CD4-positive, alpha-beta T cell treated with Interleukin-17A for 1 hour (primary cell): ENCODE measurements at regions not wholly inside any gene's neighbourhood (a gene's known extent, or its start where the extent isn't known, plus 50 kb on each side); places are given as distances from the start of the nearest gene placed in this dataset.
"Not testable (repeated sequence)": the region's sequence is repeated elsewhere in the genome, so short reads cannot be mapped to it uniquely, and the experiment has no call there.

Source experiments
- DNase-seq: peaks from one replicate; pipeline ENCODE4 v3.0.0-alpha.2; 2020

DNA sequence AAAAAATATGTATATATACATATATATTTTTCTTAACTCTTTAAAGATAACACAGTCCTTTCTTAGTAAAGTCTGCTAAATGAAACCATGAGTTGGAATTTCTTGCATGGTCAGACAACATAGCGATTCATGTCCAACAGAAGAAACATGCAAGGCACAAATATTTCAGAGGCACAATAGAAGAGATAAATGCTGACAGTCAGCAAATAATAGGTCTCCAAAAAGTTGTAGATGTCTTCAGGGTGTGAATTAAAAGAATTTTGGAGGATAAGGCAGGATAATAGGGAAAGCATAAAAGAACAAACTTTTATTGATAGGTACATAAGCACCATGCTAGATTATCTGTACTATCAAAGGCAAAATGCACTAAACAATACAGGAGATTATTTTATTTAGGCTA is 800.2 kb downstream of the PLCL1 start:
- DNase-seq: no peak

DNA sequence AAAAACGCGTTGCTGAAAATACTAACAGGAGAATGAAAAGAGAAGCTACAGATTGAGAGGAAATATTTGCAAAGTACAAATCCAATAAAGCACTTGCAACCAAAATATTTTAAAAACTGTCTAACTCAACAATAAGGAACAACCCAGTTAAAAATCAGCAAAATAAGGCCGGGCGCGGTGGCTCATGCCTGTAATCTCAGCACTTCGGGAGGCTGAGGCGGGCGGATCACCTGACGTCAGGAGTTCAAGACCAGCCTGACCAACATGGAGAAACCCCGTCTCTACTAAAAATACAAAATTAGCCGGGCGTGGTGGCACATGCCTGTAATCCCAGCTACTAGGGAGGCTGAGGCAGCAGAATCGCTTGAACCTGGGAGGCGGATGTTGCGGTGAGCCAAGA is 798.6 kb downstream of the PLCL1 start:
- DNase-seq: not testable (repeated sequence)

DNA sequence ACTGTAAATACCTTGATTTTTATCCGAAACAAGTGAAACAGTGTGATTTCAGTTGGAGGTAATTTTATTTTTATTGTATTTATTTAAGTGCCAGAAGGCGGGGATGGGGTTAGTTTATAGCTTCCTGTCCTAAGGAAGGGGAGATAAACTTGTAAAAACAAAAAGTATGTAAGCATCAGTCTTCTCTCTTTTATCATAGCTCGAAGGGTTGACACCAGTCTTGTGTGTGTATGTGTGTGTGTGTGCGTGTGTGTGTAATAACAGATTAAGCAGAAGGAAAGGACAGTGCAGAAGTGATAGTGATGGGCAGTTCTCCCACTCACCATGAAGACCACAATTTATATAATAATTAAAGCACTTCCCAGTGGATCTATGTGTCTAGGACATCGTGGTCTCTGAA is 793.3 kb downstream of the PLCL1 start:
- DNase-seq: no peak

DNA sequence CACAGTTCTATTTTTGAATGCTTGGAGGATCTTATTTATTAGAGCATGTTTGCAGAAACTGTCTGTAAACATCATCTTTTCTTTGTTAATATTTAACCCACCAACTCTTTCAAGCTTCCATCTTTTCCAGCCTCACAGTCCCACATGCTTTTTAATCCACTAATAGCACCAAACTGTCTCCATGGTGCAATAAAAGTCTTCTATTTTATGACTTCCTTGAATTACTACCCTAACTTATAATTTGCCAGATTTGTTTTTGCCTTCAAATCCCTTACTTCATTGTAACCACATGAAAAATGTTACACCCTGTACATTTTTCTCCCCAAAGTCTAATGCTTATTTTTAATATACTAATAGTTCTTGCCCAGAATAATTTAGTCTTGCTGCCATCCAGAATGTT is 792.6 kb downstream of the PLCL1 start:
- no peak for DNase-seq

DNA sequence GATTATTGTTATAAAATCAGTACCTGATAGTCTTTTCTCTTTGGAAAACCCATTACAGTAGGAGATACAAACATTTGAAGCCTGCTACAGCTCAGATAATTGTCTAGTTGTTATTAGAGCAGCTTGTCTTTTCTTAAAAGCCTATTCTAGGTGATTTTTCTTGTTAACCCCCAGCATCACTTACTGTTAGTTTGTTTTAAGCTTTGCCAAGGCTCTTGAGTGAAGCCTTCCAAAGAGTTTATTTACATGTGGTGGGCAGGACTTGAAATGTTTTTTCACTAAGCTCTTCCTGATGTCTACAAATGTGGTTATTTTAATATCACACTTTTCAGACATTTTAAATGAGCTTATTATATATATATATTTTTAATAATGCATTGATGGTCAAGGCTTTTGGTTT is 791.3 kb downstream of the PLCL1 start:
- DNase-seq: no peak

DNA sequence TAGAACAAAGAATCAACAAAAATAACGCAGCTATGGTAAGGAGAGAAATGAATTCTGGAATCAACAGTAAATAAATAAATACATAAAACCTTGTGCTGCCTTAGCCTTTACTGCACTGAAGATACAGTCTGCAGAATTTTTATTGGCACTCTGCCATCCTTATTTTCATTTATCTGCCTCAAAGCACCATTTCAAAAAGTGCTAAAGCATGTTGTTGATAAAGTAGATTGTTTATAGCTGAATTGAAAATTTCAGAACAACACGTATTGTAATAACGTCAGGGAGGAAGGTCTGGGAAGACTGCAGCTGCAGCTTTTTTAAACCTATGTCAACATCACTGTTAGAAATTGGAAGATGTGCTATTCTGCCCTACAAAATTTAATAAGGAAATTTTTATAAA is 787.2 kb downstream of the PLCL1 start:
- DNase-seq: no peak

DNA sequence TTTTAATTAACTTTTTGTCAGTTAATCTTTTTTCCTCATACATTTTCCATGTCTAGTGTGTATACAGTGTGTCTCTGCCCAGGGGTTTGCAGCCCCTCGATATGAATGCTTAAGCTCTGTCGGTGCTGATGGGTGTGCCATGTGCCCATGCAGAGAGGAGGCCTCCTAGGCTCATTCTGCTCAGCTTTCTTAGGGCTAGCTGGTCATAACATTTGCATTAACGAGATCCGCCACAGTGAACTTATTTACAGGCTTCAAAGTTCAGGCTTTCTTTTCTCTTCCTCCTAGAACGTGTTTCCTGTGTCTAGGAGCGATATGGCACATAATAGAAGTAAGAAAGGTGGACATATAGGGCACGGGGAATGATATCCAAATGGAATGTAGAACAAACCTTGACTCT is 783.3 kb downstream of the PLCL1 start:
- DNase-seq: no peak

DNA sequence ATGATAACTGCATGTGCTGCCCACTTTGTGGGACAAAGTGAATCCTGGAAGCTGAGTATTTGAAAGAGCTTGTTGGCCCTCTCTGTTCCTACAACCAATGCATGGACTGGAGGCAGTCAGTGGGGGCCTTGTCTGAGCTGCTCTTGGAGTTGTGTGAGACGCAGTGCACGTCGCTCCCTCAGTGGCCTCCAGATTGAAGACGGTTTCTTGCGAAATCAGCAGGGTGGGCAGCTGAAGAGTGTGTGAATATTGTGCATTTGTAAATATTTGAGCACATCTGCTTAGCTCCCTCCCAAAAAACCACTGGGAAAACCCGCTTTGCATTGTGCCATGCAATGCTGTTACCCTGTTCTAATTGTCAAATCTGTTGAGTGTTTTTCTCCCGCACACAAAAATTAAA is 782.8 kb downstream of the PLCL1 start:
- DNase-seq: no peak

DNA sequence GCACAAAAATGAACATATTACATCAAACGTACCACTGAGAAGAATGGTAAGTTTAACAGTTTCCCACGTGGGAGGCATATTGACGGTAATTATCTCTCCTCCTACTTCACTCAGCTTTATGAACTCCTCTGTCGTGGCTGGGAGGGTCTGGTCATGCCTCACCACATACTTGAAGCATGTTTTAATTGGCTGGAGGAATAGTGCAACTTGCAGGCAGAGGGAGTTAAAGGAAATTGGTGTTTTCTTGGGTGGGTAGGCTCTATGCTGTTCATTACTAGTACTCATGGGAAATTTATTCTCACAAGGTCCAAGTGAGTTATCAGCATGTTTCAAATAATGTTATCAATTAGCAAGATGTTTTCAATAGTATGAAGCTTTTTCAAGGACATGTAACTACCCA is 767.0 kb downstream of the PLCL1 start:
- no peak for DNase-seq

DNA sequence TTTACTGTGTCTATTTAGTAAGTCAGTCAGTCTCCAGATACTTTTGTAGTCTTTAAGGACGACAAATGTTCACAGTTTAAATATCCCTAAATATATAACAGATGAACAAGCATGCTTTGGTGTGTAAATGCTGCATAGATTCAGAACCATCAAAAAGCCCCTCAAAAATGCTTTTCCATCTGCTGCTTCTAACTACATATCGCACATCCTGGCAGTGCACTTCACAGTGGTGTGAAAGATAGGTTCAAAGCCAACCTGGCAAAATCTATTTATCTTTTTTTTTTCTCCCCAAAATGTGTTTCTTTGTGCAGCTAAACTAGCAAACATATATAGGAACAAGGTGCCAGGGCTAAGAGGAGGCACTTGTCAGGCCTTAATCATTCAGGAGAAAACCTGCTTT is 753.8 kb downstream of the PLCL1 start:
- DNase-seq: no peak

DNA sequence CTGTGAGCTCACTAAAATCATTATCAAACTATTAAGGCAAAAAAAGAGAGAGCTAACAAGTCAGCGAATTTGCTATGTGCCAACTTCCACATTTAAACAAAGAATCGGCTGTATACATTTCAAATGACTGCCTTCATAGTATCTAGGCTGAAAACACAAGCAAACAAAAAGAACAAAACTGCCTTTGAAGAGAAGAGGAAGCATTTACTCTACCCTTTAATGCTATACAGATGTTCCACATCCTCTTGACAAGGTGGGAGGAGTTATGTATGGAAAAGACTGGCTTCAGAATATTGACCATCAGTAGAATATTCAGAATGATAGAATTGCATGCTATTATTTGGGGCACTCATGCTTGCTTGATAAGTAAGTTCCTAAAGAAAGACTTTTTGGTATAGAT is 741.7 kb downstream of the PLCL1 start:
- DNase-seq: no peak

DNA sequence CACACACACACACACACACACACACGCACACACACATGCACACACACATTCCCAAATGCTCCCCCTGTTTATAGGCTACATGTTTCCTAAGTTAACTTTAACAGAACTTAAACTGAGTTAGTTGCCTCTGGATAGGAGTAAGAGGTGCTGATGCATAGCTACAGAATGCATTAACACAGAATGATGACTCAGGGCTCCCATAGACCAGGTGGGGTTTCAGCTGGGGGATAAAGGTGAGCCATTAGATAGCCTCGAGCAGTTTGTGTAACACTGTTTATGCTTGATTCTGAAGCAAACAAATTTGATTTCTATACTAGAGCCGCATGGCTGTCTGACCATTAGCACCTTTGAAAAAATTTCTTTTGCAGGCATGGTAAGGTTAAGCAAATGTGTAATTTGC is 741.0 kb downstream of the PLCL1 start:
- DNase-seq: no peak

DNA sequence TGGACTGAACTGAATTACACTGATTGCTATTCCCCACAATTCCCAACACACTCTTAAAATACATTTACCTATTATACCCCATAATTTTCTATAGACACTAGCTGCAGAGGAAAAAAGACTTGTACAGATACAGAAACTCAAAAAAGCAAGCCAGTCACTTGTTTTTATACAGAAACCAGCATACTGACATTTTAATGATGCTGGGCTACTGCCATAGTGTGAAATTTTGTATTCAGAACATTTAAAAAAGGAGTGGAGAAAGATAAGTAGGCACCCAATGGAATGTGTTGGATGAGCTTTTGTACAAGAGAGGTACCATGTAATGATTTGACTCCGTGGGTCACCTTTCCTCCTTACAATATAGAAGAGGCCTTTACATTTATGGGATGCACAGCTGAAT is 740.1 kb downstream of the PLCL1 start:
- no peak for DNase-seq

DNA sequence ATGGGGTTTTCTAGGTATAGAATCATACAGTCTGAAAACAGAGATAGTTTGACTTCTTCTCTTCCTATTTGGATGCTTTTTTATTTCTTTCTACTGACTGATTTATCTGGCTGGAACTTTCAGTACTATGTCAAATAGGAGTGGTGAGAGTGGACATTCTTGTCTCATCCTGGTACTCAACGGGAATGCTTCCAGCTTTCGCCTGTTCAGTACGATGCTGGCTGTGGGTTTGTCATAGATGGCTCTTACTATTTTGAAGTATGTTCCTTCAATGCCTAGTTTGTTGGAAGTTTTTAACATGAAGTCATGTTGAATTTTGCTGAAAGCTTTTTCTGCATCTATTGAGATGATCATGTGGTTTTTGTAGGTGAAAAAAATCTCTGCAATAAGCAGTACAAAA is 730.4 kb downstream of the PLCL1 start:
- DNase-seq: no peak

DNA sequence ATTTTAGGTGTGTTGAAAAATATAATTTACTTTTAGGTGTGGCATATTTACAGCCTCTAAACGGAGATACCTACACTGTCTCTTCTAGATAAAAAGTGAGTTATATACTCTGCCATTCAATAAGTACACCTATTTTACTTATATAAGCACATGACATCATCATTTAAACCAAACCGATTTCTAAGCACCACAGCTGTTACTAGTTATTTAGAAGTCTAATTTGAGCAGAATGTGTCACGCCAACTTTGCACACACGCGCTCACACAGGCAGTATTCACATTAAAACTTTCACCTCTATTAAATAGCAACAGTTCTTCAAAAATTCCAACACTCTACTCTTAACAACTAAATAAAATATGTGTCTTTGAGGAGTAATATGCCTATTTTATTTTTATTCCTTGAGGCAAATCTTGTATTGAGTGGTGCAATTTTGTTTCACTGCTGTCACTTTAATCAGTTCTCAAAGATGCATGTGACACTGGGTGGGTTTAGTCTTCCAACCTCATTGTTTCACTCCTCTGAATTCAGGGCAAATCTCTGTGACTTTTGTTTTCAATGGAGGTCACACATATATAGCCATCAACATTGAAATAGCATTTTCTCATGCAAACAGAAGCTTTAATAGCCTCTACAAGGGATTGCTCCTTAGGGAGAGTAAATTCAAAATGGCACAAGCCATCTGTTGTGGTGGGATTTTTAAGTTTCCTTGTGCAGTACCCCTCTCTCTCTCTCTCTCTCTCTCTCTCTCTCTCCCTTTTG is 721.0 kb downstream of the PLCL1 start:
- no peak for DNase-seq

DNA sequence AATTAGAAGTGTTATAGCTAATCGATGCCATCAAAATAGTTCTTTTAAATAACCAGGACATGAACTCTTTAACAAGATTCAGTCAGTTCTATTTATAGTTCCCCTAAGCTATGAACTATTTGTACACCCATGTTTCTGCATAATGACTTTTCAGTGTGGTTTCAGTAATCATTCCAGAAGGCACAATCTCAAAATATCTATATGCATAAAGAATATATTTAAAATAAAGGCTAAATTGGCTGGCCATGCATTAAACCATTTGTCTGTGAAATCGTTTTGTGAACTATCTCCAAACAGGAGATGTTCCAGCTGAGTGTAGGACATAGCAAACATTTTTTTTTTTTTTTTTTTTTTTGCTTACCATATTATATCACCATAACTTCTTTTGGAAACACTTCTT is 719.3 kb downstream of the PLCL1 start:
- DNase-seq: no peak

DNA sequence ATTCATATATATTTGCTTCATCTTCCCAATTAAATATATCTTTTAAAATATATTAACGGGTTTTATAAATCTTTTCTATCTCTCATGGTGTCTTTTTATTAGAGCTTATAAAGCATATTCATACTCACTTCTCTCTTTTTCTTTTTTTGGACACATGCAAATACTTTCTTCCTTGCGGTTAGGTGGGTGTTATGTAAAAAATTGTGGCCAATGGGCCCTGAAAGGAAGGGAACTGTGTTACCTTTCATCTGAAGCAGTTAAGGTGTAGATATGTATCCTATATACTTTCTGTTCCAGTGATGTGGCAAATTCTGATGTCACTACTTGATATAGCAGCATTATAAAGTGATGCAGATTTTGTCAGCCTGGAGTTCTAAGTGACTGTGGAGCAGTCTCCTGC is 714.5 kb downstream of the PLCL1 start:
- DNase-seq: no peak

DNA sequence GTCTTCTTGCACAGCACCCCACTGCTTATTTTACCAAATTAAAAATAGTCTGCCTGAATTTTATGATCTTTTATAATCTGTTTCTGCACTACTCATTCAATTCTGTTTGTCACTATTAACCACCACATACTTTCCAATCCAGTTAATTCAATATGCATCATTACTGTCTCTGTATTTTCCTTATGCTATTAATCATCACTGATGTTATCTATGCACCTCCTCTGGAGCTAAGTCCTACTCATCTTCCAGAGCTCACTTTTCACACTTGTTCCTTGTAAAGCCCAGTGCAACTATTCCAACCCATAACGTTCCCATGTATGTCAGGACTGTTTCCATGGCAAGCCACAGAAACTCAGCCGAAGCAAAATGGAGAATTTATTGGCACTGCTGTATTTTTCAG is 713.6 kb downstream of the PLCL1 start:
- no peak for DNase-seq

DNA sequence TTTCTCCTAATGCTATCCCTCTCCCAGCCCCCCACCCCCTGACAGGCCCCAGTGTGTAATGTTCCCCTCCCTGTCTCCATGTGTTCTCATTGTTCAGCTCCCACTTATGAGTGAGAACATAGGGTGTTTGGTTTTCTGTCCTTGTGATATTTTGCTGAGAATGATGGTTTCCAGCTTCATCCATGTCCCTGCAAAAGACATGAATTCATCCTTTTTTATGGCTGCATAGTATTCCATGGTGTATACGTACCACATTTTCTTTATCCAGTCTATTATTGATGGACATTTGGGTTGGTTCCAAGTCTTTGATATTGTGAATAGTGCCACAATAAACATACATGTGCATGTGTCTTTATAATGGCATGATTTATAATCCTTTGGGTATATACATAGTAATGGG is 704.2 kb downstream of the PLCL1 start:
- not testable (repeated sequence) for DNase-seq

DNA sequence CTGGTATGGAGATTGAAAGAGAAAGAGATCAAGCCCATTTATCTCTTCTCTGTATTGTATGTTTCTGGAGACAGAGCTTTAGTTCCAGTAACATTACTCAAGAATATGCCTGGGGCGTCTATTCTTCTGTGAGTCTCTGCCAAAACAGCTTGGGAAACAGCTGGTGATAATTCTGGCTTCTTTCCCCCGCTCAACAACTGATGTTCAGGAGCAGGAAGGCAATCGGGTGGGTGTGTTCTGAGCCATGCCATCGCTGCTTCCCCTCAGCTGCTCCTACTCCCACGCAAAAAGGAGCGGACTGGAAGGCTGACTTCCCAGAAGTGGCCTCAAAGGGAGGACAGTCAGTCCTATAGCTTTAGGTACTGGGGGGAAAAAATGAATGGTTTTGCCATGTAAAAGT is 695.1 kb downstream of the PLCL1 start:
- DNase-seq: no peak

DNA sequence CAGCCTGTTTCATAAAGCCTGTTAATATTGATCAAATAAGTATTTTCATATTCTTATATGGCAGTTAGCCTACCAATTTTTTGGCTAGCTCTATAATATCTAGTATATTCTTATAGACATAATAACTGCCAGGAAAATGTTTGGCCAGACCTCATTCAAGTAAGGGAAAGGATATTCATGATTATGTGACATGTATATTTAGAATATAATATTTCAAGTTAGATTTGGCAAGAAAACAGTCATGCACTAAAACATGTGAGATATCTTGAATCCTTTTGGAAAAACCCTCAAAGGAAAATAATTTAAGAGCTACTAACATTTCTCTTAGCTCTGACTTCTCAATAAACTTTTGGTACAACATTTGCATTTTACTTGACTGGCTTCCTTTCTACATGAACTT is 694.1 kb downstream of the PLCL1 start:
- no peak for DNase-seq

DNA sequence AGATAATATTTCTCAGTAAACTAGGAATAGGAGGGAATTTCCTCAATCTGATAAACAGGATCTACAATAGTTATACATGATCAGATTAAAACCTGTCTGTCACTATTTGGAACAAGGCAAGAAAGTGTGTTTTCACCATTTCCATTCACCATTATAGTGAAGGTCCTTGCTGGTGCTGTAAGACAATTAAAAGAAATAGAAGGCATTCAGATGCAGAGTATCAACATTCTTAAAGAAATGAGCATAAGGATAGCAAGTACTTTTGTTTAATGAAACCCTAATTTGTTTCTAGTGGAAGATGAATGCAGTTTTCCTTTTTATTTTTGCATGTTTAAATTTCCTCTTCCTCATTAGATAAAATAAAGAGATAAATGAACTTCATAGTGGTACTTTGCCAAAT is 693.7 kb downstream of the PLCL1 start:
- DNase-seq: no peak

DNA sequence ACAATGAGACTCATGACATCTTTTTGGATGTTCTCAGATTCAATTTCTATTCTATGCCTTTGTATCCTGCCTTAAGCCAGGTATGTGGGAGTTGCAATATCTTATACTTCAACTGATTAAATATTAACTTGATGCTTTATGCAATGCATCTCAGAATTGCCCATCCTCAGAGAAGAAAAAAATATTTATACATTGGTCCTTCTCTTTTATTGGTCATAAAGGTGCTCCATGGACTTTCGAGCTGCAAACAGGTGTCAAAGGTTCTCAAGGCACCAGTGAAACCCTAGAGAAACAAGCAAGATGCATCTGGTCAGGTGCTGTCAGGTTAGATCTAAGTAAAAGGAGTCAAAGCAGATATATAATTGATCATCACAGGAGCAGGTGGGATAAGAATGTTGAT is 690.5 kb downstream of the PLCL1 start:
- DNase-seq: no peak

DNA sequence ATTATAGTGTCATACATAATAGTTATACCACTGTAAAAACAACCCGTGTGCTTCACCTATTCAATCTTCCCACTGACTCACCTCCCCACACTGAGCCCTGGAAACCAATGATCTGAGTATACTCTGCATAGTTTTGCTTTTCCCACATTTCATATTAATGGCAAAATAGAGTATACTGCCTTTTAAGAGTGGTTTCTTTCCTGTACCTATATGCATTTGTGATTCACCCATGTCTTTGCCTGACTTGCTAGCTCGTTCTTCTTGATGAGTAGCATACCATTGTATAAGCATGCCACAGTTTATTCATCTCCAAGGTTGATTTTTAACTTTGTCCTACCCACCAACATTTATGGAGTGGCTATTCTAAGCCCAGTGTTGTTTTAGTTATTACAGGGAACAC is 686.4 kb downstream of the PLCL1 start:
- DNase-seq: no peak

DNA sequence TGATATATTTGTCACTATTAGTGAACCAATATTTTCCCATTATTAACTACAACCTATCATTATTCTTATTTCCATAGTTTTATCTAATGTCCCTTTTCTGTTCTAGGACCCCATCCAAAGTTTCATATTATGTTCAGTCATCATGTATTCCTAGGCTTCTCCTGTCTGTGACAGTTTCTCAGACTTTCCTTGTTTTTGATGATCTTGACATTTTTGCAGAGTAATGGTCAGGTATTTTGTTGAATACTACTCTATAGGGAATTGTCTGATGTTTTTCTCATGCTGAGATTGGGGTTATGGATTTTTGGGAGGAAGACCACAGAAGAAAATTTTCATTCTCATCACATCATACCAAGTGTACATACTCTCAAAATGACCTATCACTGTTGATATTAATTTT is 684.6 kb downstream of the PLCL1 start:
- DNase-seq: no peak

DNA sequence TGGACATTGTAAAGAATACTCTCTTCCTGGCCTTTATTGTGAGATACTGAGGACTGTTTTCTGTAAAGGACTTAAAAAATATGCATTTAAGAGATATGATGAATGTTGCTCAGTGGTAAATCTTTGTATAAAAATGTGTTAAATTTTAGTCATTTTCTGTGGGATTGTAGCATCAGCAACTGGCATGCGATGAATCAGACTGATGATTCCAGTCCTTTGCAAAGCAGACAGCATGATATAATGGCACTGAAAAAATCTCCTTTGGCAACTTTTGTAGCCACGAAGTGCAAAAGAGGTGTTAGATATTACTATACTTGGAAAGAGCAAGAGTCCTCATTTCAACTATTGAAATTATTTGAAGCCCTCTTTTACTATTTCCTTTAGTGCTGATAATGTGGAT is 678.7 kb downstream of the PLCL1 start:
- DNase-seq: no peak
